ENCODE measurements at regions not wholly inside any gene's neighbourhood (a gene's known extent, or its start where the extent isn't known, plus 50 kb on each side); places are given as distances from the start of the nearest gene placed in this dataset.

DNA sequence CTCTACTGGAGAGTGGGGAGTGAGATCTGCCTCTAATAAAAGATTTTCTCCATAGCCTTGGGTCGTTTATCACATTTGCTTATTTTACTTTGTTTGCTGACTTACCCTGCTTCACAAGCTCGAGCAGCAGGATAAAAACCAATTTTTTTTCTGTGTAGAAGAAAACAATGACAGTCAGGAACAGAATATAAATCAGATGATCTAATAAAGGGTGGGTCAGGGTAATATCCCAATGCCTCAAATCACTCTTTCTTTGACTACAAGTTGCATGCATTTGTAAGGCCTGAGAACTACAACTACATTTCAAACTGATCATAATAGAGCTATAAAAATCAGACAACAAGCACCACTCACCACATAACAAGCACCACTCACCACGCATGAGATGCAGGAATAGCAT, 174.4 kb upstream of the ADARB2 start:
- Histone ChIP-seq H3K36me3 (ENCODE audit: control insufficient read depth, insufficient read depth, low read length) (no peaks in the 10 kb centered on the region), H2BK20ac (ENCODE audit: low read depth, low read length) (no peak overlapping the region), H2BK5ac (ENCODE audit: low read depth, low read length, poor library complexity, severe bottlenecking) (no peak overlapping the region), H3K4ac (ENCODE audit: low read depth, low read length) (no peak overlapping the region), H3K9ac (ENCODE audit: low read depth, low read length) (no peak overlapping the region), H3K9me1 (ENCODE audit: insufficient read depth, low read length) (no peaks in the 10 kb centered on the region), H2BK15ac (ENCODE audit: low read depth, low read length) (no peak overlapping the region), H4K8ac (ENCODE audit: low read depth in 2 of 2, low read length in 2 of 2) (no peak overlapping the region), H3K56ac (ENCODE audit: extremely low read depth, insufficient read depth, low read length) (no peak overlapping the region), H3K14ac (replicated peaks; ENCODE audit: low read depth, low read length) (no peak overlapping the region), H3K79me1 (ENCODE audit: low read depth in 1 of 2, low read length in 2 of 2) (no peaks in the 10 kb centered on the region), H2AFZ (replicated peaks; ENCODE audit: low read length, poor library complexity) (no peak overlapping the region), H3K27me3 (ENCODE audit: control insufficient read depth, insufficient read depth, low read length) (no peaks in the 10 kb centered on the region), H3K27ac (ENCODE audit: insufficient read depth, low read length) (no peak overlapping the region), H3K9me3 (ENCODE audit: control insufficient read depth, insufficient read depth, low read length) (0 out of 2 replicates have a peak, but pooled peaks cover 2% of the 10 kb centered on the region), H4K5ac (ENCODE audit: low read depth, low read length) (no peak overlapping the region), H2BK120ac (ENCODE audit: low read depth, low read length) (no peak overlapping the region), H2AK5ac (ENCODE audit: low read depth, low read length) (no peak overlapping the region), H3K4me2 (ENCODE audit: low read depth, low read length) (no peak overlapping the region), H3K18ac (ENCODE audit: low read depth, low read length) (no peak overlapping the region), H3K4me3 (ENCODE audit: insufficient read depth, low read depth, low read length) (no peak overlapping the region), H4K91ac (ENCODE audit: insufficient read depth, low read depth, low read length) (no peak overlapping the region), H3K4me1 (ENCODE audit: control insufficient read depth, insufficient read depth, low read length) (no peaks in the 10 kb centered on the region), H2AK9ac (replicated peaks; ENCODE audit: low read depth, low read length, poor library complexity) (no peak overlapping the region), H3K23ac (ENCODE audit: low read depth, low read length) (no peak overlapping the region), H4K20me1 (ENCODE audit: insufficient read depth, low read length) (no peaks in the 10 kb centered on the region)
- TF ChIP-seq, protein P1, sequence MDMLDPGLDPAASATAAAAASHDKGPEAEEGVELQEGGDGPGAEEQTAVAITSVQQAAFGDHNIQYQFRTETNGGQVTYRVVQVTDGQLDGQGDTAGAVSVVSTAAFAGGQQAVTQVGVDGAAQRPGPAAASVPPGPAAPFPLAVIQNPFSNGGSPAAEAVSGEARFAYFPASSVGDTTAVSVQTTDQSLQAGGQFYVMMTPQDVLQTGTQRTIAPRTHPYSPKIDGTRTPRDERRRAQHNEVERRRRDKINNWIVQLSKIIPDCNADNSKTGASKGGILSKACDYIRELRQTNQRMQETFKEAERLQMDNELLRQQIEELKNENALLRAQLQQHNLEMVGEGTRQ (IDR thresholded peaks at IDR 0.05; ENCODE audit: low read depth, low read length), result no peak
- no peak for TF ChIP-seq BHLHE40 (IDR thresholded peaks at IDR 0.05; ENCODE audit: low read depth, low read length)
- no peak for TF ChIP-seq NFE2L2 (IDR thresholded peaks at IDR 0.05; ENCODE audit: low read depth, low read length)
- TF ChIP-seq SMC3 (IDR thresholded peaks at IDR 0.05; ENCODE audit: low read depth, low read length), result no peak
- TF ChIP-seq MAZ (IDR thresholded peaks at IDR 0.05; ENCODE audit: borderline replicate concordance, low read depth, low read length), result no peak
- dilution Hi-C loops (cut with HindIII; ENCODE audit: low sequenced_read_pairs, unreplicated experiment) (no loop called here), in situ Hi-C loops (cut with MboI; ENCODE audit: low sequenced_read_pairs) (no loop called here), intact Hi-C loops (cut with micrococcal nuclease) (no loop called here)
- DNase-seq (no peak), ATAC-seq (ENCODE audit: low read depth) (no peak)
- no TSS peak for BruUV-seq (replicated peaks)
- no CpG with 5 or more reads among the region's 3 CpGs for WGBS, 2 experiments (ENCODE audit: extremely low coverage in 2 of 2, insufficient read length in 1 of 2)
- ChIA-PET POLR2A (ENCODE audit: unreplicated experiment) (no interaction called here), CTCF (no interaction called here)
